Activated B cell treated with CpG ODN at 0.5 μM for 24 hours (primary cell): ENCODE measurements at regions not wholly inside any gene's neighbourhood (a gene's known extent, or its start where the extent isn't known, plus 50 kb on each side); places are given as distances from the start of the nearest gene placed in this dataset.

Source experiments
- ATAC-seq: fragments of 200-7000 bp; cut with Tn5 transposase; one replicate; pipeline ENCODE4 v1.10.0; 2021; ENCODE audit warnings: low read depth, mild to moderate bottlenecking, moderate library complexity
- CTCF ChIA-PET: fragments of 350-600 bp; sonication (Branson Sonifier 250); formaldehyde crosslinking; loops from one replicate; lab custom pipeline; 2021; ENCODE audit warnings: antibody characterized with exemption; lab: Charles Lee
- POLR2A ChIA-PET: fragments of 350-600 bp; sonication (Branson Sonifier 250); formaldehyde crosslinking; loops from one replicate; lab custom pipeline; 2021; ENCODE audit warnings: antibody characterized with exemption; lab: Charles Lee
- DNase-seq: peaks from one replicate; pipeline ENCODE4 v3.0.0; 2022
- H3K27ac Mint-ChIP-seq: one replicate; pipeline ENCODE4 v1.8.0; 2020; ENCODE audit warnings: mixed read lengths
- H3K27me3 Mint-ChIP-seq: one replicate; pipeline ENCODE4 v1.8.0; 2021; ENCODE audit warnings: mixed read lengths
- H3K36me3 Mint-ChIP-seq: one replicate; pipeline ENCODE4 v1.8.0; 2021; ENCODE audit warnings: low read depth, mixed read lengths
- H3K4me1 Mint-ChIP-seq: one replicate; pipeline ENCODE4 v1.8.0; 2021; ENCODE audit warnings: mixed read lengths
- H3K4me3 Mint-ChIP-seq: one replicate; pipeline ENCODE4 v1.8.0; 2020; ENCODE audit warnings: mild to moderate bottlenecking, mixed read lengths
- H3K9me3 Mint-ChIP-seq: one replicate; pipeline ENCODE4 v1.8.0; 2020; ENCODE audit warnings: mixed read lengths
- CTCF ChIP-seq: fragments of 200-600 bp; IDR thresholded peaks from one replicate; pipeline ENCODE4 v1.8.0; 2022; ENCODE audit warnings: antibody characterized with exemption, mild to moderate bottlenecking
- intact Hi-C: fragments of 100-400 bp; cut with micrococcal nuclease; formaldehyde crosslinking; loops from one replicate; pipeline ENCODE4 v1.15.1; 2024

GRCh38 chr1:218775501-218776021, 398.1 kb upstream of the LYPLAL1 start:
- Mint-ChIP-seq H3K36me3 (no peaks in the 10 kb centered on the region), H3K9me3 (no peaks in the 10 kb centered on the region), H3K4me1 (no peaks in the 10 kb centered on the region), H3K27me3 (no peaks in the 10 kb centered on the region), H3K4me3 (no peak overlapping the region), H3K27ac (no peak overlapping the region)
- ATAC-seq (no peak), DNase-seq (no peak)
- CTCF ChIA-PET, result no interaction called here
- POLR2A ChIA-PET, result no interaction called here
- intact Hi-C loops, result no loop called here
- TF ChIP-seq CTCF, result no peak

GRCh38 chr1:218778257-218779126, 395.2 kb upstream of the LYPLAL1 start:
- no peak for TF ChIP-seq CTCF
- ChIA-PET CTCF (no interaction called here), POLR2A (no interaction called here)
- no peaks in the 10 kb centered on the region for H3K9me3 Mint-ChIP-seq
- no peaks in the 10 kb centered on the region for H3K36me3 Mint-ChIP-seq
- intact Hi-C loops, result no loop called here
- DNase-seq (no peak), ATAC-seq (no peak)
- no peaks in the 10 kb centered on the region for H3K4me1 Mint-ChIP-seq
- H3K27ac Mint-ChIP-seq, result no peak overlapping the region
- no peaks in the 10 kb centered on the region for H3K27me3 Mint-ChIP-seq
- H3K4me3 Mint-ChIP-seq, result no peak overlapping the region

GRCh38 chr1:218779341-218780100, 394.2 kb upstream of the LYPLAL1 start:
- intact Hi-C loops, result no loop called here
- POLR2A ChIA-PET, result no interaction called here
- Mint-ChIP-seq H3K9me3 (no peaks in the 10 kb centered on the region), H3K36me3 (no peaks in the 10 kb centered on the region), H3K27me3 (no peaks in the 10 kb centered on the region), H3K4me3 (no peak overlapping the region), H3K4me1 (no peaks in the 10 kb centered on the region), H3K27ac (no peak overlapping the region)
- no peak for TF ChIP-seq CTCF
- DNase-seq (no peak), ATAC-seq (no peak)
- CTCF ChIA-PET, result no interaction called here

- H3K4me1 Mint-ChIP-seq, result no peaks in the 10 kb centered on the region
- intact Hi-C loops, result no loop called here
- H3K27me3 Mint-ChIP-seq, result no peaks in the 10 kb centered on the region
- no peak for ATAC-seq
- no peaks in the 10 kb centered on the region for H3K36me3 Mint-ChIP-seq
- no peak overlapping the region for H3K27ac Mint-ChIP-seq
- TF ChIP-seq CTCF, result no peak
- H3K9me3 Mint-ChIP-seq, result no peaks in the 10 kb centered on the region
- DNase-seq, result no peak
- POLR2A ChIA-PET, result no interaction called here
- CTCF ChIA-PET, result no interaction called here
- H3K4me3 Mint-ChIP-seq, result no peak overlapping the region
These were observed 390.5 kb upstream of the LYPLAL1 start for GRCh38 chr1:218783131-218783530.

- CTCF ChIA-PET, result no interaction called here
- no peak for TF ChIP-seq CTCF
- Mint-ChIP-seq H3K36me3 (no peaks in the 10 kb centered on the region), H3K4me1 (no peaks in the 10 kb centered on the region), H3K27ac (no peak overlapping the region), H3K9me3 (no peaks in the 10 kb centered on the region), H3K4me3 (no peak overlapping the region), H3K27me3 (no peaks in the 10 kb centered on the region)
- no peak for DNase-seq
- intact Hi-C loops, result no loop called here
- ATAC-seq, result no peak
- POLR2A ChIA-PET, result no interaction called here
These were observed 389.8 kb upstream of the LYPLAL1 start for GRCh38 chr1:218783916-218784315.
